GM12892 (cell line): ENCODE measurements at regions not wholly inside any gene's neighbourhood (a gene's known extent, or its start where the extent isn't known, plus 50 kb on each side); places are given as distances from the start of the nearest gene placed in this dataset.
"Not testable (repeated sequence)": the region's sequence is repeated elsewhere in the genome, so short reads cannot be mapped to it uniquely, and the experiment has no call there.

Experiments used
- DNase-seq: peaks from one replicate; pipeline ENCODE4 v3.0.0; 2011; ENCODE audit not compliant: insufficient read length
- FAIRE-seq: peaks from 2 replicates; lab custom pipeline; 2011; peaks lifted over from hg19 to GRCh38; lab: Jason Lieb, UNC
- POLR2A ChIP-seq: IDR thresholded peaks from 2 replicates; pipeline ENCODE4 v1.6.1; 2011; ENCODE audit warnings: low read depth, low read length, control low read depth
- POLR2AphosphoS5 ChIP-seq: IDR thresholded peaks from 2 replicates; pipeline ENCODE4 v1.6.1; 2011; ENCODE audit warnings: low read depth, low read length, control low read depth
- TAF1 ChIP-seq: IDR thresholded peaks from 2 replicates; pipeline ENCODE4 v1.6.1; 2011; ENCODE audit warnings: low read depth, mild to moderate bottlenecking, control low read depth, low read length, borderline replicate concordance

DNA sequence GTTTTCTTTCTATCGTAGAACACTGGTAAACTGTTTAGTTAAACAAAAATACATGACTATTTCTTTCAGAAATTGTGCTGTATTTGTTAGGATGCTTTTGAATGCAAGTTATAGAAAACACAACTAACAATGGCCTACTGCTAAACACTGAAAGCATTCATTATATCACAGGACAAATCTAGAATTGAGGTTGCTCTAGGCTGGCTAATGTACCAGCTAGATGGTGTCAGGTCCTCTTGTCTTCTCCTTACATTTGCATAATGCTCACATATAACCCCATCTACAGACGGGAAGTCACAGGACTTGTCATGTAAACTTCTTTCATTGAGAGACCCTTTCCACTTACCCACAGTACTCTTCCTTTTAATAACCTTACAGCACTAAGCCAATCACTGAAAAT, 586.8 kb downstream of the DSC3 start:
- TF ChIP-seq POLR2AphosphoS5, result no peak
- no peak for TF ChIP-seq POLR2A
- no peak for TF ChIP-seq TAF1
- DNase-seq (no peak), FAIRE-seq (no peak)

DNA sequence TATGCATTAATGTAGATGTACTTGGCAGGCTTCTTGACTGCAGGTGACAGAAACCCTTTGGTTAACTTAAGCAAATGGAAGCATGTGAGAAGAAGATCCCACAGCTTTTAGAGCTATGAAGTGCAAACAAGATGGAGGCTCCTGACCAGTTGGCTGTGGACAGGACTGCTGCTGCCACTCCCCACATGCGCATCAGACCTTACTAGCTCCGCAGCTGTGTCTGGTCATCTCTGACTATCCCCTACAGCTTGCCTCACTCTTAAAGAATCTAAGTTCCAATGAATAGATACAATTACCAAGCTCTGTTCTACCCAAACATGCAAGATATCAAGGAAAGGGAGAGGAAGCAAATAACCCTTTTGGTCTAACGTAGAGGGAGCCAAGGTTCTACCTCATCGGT, 587.6 kb downstream of the DSC3 start:
- no peak for FAIRE-seq
- DNase-seq, result no peak
- no peak for TF ChIP-seq TAF1

GRCh38 chr18:30451981-30452380, 590.6 kb downstream of the DSC3 start:
- TF ChIP-seq POLR2AphosphoS5, result no peak
- no peak for TF ChIP-seq TAF1
- no peak for TF ChIP-seq POLR2A
- DNase-seq (no peak), FAIRE-seq (no peak)

- no peak for DNase-seq
- TF ChIP-seq POLR2AphosphoS5 (no peak), TAF1 (no peak), POLR2A (no peak)
- FAIRE-seq, result no peak
These were observed 591.6 kb downstream of the DSC3 start for GRCh38 chr18:30450927-30451326.

DNA sequence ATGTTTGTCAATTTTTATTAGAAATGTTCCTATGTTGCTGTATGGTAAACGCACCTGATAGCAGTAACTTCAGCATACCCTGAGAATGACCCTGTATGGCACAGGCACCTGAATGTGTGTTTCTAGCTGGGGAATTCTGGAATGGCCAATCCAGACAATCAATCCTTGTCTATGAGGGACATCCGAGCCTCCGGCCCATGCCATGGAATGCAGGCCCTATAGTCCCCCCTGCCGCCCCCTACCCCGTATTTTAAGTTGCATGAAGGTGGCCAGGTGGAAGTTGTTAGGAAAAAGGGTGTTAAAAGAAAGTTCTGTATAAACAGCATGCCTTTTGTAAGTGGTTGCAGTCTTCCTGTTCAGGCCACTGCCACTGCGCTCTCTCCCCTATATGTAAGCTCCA, 595.9 kb downstream of the DSC3 start:
- TF ChIP-seq POLR2A (no peak), TAF1 (no peak), POLR2AphosphoS5 (no peak)
- FAIRE-seq (no peak), DNase-seq (no peak)

DNA sequence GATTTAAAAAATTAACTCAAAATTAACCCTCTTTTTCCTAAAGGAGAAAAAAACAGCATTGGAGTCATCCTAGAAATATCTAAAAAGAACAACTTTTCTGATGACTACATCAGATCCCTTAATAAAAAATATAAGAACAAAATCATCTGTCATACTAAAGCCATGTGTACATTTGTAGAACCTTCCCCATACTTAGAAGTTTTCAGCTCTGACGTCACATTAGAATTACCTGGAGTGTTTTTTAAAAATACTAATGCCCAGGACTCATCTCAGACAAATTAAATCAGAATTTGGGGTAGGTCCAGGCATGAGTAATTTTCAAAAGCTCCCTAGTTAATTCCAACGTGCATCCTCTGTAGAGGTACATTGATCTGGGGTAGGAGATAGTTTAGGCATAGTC, 598.0 kb downstream of the DSC3 start:
- FAIRE-seq (no peak), DNase-seq (no peak)
- TF ChIP-seq POLR2A (no peak), POLR2AphosphoS5 (no peak)

DNA sequence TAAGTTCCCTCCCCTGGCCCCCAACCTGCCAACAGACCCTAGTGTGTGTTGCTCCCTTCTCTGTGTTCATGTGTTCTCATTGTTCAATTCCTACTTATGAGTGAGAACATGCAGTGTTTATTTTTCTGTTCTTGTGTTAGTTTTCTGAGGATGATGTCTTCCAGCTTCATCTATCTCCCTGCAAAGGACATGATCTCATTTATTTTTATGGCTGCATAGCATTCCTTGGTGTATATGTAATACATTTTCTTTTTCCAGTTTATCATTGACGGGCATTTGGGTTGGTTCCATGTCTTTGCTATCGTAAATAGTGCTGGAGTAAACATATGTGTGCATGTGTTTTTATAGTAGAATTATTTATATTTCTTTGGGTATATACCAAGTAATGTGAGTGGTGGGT, 602.2 kb downstream of the DSC3 start:
- FAIRE-seq (no peak), DNase-seq (no peak)
- no peak for TF ChIP-seq POLR2AphosphoS5
- no peak for TF ChIP-seq TAF1
- no peak for TF ChIP-seq POLR2A

DNA sequence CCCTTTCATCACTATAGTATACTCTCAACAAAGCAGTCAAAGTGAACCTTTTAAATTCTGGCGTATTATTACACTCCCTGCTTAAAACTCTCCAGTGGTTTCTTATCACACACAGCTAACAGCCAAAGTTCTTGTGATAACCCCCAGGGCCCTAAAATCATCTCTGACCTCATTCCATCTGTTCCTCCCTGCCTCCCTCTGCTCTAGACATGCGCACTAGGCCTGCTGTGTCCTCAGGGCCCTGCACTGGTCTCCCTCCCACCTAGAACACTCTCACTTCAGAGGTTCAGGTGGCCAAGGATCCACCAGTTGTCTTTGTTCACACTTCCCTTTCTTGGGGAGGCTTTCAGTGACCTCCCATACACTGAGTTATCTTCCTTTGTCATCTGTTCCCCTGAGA, 603.4 kb downstream of the DSC3 start:
- DNase-seq (no peak), FAIRE-seq (no peak)
- TF ChIP-seq POLR2A, result no peak
- no peak for TF ChIP-seq POLR2AphosphoS5
- no peak for TF ChIP-seq TAF1

DNA sequence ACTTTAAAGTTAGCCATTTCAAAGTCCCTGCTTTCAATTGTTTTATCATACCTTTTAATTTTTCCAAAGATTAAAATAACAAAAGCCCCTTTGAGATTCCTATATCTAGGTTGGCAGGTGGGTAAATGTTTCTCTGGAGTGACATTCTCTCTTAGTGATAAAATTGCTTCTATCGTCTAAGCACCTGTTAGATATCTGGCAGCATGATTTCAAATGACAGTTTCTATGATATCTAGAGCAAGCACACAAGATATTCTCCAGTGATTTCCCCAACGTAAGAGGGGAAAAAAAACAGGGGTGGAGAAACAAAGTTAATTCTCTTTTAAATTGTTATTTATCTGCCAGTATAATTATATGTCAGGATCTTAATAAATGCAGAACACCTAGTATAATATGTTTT, 610.2 kb downstream of the DSC3 start:
- no peak for DNase-seq
- FAIRE-seq, result no peak

GRCh38 chr18:30419399-30419798, 623.1 kb downstream of the DSC3 start:
- FAIRE-seq, DNase-seq: not testable (repeated sequence)

More for the DNA sequence above, 610.2 kb downstream of the DSC3 start:
- TF ChIP-seq TAF1 (no peak), POLR2AphosphoS5 (no peak)

- DNase-seq (no peak), FAIRE-seq (no peak)
- TF ChIP-seq POLR2A, result no peak
- no peak for TF ChIP-seq POLR2AphosphoS5
- no peak for TF ChIP-seq TAF1
These were observed 626.6 kb downstream of the DSC3 start for GRCh38 chr18:30415903-30416302.

- no peak for FAIRE-seq
- no peak for TF ChIP-seq TAF1
- no peak for TF ChIP-seq POLR2AphosphoS5
- TF ChIP-seq POLR2A, result no peak
- DNase-seq, result no peak
These were observed 633.4 kb downstream of the DSC3 start for GRCh38 chr18:30409120-30409519.

GRCh38 chr18:30406728-30407127, 635.8 kb downstream of the DSC3 start:
- TF ChIP-seq POLR2A (no peak), POLR2AphosphoS5 (no peak), TAF1 (no peak)
- no peak for DNase-seq
- no peak for FAIRE-seq

- no peak for FAIRE-seq
- TF ChIP-seq TAF1 (no peak), POLR2A (no peak), POLR2AphosphoS5 (no peak)
These were observed 637.5 kb downstream of the DSC3 start for GRCh38 chr18:30405038-30405437.

More at GRCh38 chr18:30405038-30405437, 637.5 kb downstream of the DSC3 start:
- DNase-seq, result no peak
